Natural killer cell (primary cell): ENCODE measurements at regions not wholly inside any gene's neighbourhood (a gene's known extent, or its start where the extent isn't known, plus 50 kb on each side); places are given as distances from the start of the nearest gene placed in this dataset.

Source experiments
- ATAC-seq, 3 donors: fragments of 150-1000 bp in 2 of 3; fragments of 200-7000 bp in 1 of 3; cut with Tn5 transposase; 1 replicate in 1 of 3; 2 replicates in 2 of 3; pipeline ENCODE4 v1.10.0; 2021; ENCODE audit warnings: mild to moderate bottlenecking in 2 of 3, moderate library complexity in 2 of 3
- DNase-seq, 2 donors: peaks; one replicate each; pipeline versions ENCODE4 v3.0.0 to v3.0.0-alpha.2; 2013 to 2021; ENCODE audit warnings: mixed read lengths in 1 of 2
- H3K27ac ChIP-seq: one replicate; pipeline ENCODE4 v1.5.1; 2013; ENCODE audit warnings: mild to moderate bottlenecking, low read length
- H3K27me3 ChIP-seq: one replicate; pipeline ENCODE4 v1.6.1; 2013; ENCODE audit warnings: low read length; ENCODE audit not compliant: control insufficient read depth, insufficient read depth
- H3K36me3 ChIP-seq: one replicate; pipeline ENCODE4 v1.6.1; 2013; ENCODE audit warnings: low read length; ENCODE audit not compliant: control insufficient read depth, insufficient read depth
- H3K4me1 ChIP-seq: one replicate; pipeline ENCODE4 v1.6.1; 2013; ENCODE audit warnings: low read length; ENCODE audit not compliant: control insufficient read depth, insufficient read depth
- H3K4me3 ChIP-seq: one replicate; pipeline ENCODE4 v1.5.1; 2013; ENCODE audit warnings: low read length
- H3K9me3 ChIP-seq: one replicate; pipeline ENCODE4 v1.6.1; 2013; ENCODE audit warnings: low read length; ENCODE audit not compliant: control insufficient read depth, insufficient read depth
- H3K27ac Mint-ChIP-seq, 2 donors: one replicate each; pipeline ENCODE4 v1.8.0; 2022; ENCODE audit warnings: mild to moderate bottlenecking in 2 of 2, mixed read lengths in 2 of 2, moderate library complexity in 1 of 2
- H3K27me3 Mint-ChIP-seq, 2 donors: one replicate each; pipeline ENCODE4 v1.8.0; 2022; ENCODE audit warnings: low read depth in 2 of 2, mixed read lengths in 2 of 2
- H3K36me3 Mint-ChIP-seq: one replicate; pipeline ENCODE4 v1.8.0; 2022; ENCODE audit warnings: mixed read lengths
- H3K4me1 Mint-ChIP-seq, 2 donors: one replicate each; pipeline ENCODE4 v1.8.0; 2022; ENCODE audit warnings: mixed read lengths in 2 of 2
- H3K4me3 Mint-ChIP-seq: one replicate; pipeline ENCODE4 v1.8.0; 2022; ENCODE audit warnings: mild to moderate bottlenecking, moderate library complexity, mixed read lengths
- H3K9me3 Mint-ChIP-seq, 2 donors: one replicate each; pipeline ENCODE4 v1.8.0; 2022; ENCODE audit warnings: mixed read lengths in 2 of 2
- CTCF ChIP-seq: fragments of 200-600 bp; IDR thresholded peaks from one replicate; pipeline ENCODE4 v1.8.0; 2022; ENCODE audit warnings: antibody characterized with exemption
- WGBS: methylation state at CpG from one replicate; pipeline ENCODE4 v1.1.7; 2013; ENCODE audit warnings: missing lambda C conversion rate; ENCODE audit not compliant: insufficient coverage; 5-methylcytosine and 5-hydroxymethylcytosine counted together
- intact Hi-C: fragments of 100-400 bp; cut with micrococcal nuclease; formaldehyde crosslinking; loops from one replicate; pipeline ENCODE4 v1.14.2; 2022

- no peaks in the 10 kb centered on the region for H3K9me3 ChIP-seq
- no peaks in the 10 kb centered on the region for H3K27me3 Mint-ChIP-seq
- intact Hi-C loops, result no loop called here
- no peaks in the 10 kb centered on the region for H3K27me3 ChIP-seq
- no peak for TF ChIP-seq CTCF
- no peak for ATAC-seq
- WGBS, result 85% methylated on average over 2 of the region's 2 CpGs
- no peaks in the 10 kb centered on the region for H3K4me1 ChIP-seq
- no peak overlapping the region for H3K27ac ChIP-seq
- H3K36me3 Mint-ChIP-seq, result no peaks in the 10 kb centered on the region
- no peak overlapping the region for H3K27ac Mint-ChIP-seq
- no peak for DNase-seq
- no peaks in the 10 kb centered on the region for H3K4me1 Mint-ChIP-seq
- no peak overlapping the region for H3K4me3 Mint-ChIP-seq
- no peaks in the 10 kb centered on the region for H3K36me3 ChIP-seq
- H3K9me3 Mint-ChIP-seq, result no peaks in the 10 kb centered on the region
- no peak overlapping the region for H3K4me3 ChIP-seq
Observed at GRCh38 chr2:145622285-145622684, 1102.4 kb upstream of the ZEB2 start.

GRCh38 chr2:145617906-145618305, 1098.0 kb upstream of the ZEB2 start:
- intact Hi-C loops, result no loop called here
- Mint-ChIP-seq H3K4me1 (no peaks in the 10 kb centered on the region), H3K9me3 (peaks cover 2 to 4% of the 10 kb centered on the region in 2 donors), H3K36me3 (no peaks in the 10 kb centered on the region), H3K27ac (no peak overlapping the region), H3K27me3 (no peaks in the 10 kb centered on the region), H3K4me3 (no peak overlapping the region)
- Histone ChIP-seq H3K27me3 (no peaks in the 10 kb centered on the region), H3K9me3 (no peaks in the 10 kb centered on the region), H3K27ac (no peak overlapping the region), H3K4me3 (no peak overlapping the region), H3K36me3 (no peaks in the 10 kb centered on the region), H3K4me1 (no peaks in the 10 kb centered on the region)
- ATAC-seq (no peak), DNase-seq (no peak)
- TF ChIP-seq CTCF, result no peak
- 78% methylated on average over 2 of the region's 2 CpGs for WGBS

- H3K4me1 Mint-ChIP-seq, result no peaks in the 10 kb centered on the region
- Histone ChIP-seq H3K4me1 (no peaks in the 10 kb centered on the region), H3K36me3 (no peaks in the 10 kb centered on the region), H3K27me3 (no peaks in the 10 kb centered on the region), H3K9me3 (no peaks in the 10 kb centered on the region), H3K27ac (no peak overlapping the region), H3K4me3 (no peak overlapping the region)
- intact Hi-C loops, result no loop called here
- no peak for TF ChIP-seq CTCF
- H3K27me3 Mint-ChIP-seq, result no peaks in the 10 kb centered on the region
- no peak for ATAC-seq
- WGBS, result 70% methylated on average over 1 of the region's 1 CpG
- no peak overlapping the region for H3K4me3 Mint-ChIP-seq
- H3K9me3 Mint-ChIP-seq, result peaks cover 2 to 4% of the 10 kb centered on the region in 2 donors
- no peaks in the 10 kb centered on the region for H3K36me3 Mint-ChIP-seq
- no peak overlapping the region for H3K27ac Mint-ChIP-seq
- no peak for DNase-seq
Observed at GRCh38 chr2:145617420-145617819, 1097.5 kb upstream of the ZEB2 start.

- Histone ChIP-seq H3K4me1 (no peaks in the 10 kb centered on the region), H3K27ac (no peak overlapping the region), H3K27me3 (no peaks in the 10 kb centered on the region), H3K4me3 (no peak overlapping the region), H3K9me3 (no peaks in the 10 kb centered on the region), H3K36me3 (no peaks in the 10 kb centered on the region)
- H3K27me3 Mint-ChIP-seq, result no peaks in the 10 kb centered on the region
- H3K4me3 Mint-ChIP-seq, result no peak overlapping the region
- peaks cover 2 to 4% of the 10 kb centered on the region in 2 donors for H3K9me3 Mint-ChIP-seq
- H3K4me1 Mint-ChIP-seq, result no peaks in the 10 kb centered on the region
- intact Hi-C loops, result no loop called here
- DNase-seq (no peak), ATAC-seq (no peak)
- TF ChIP-seq CTCF, result no peak
- 93% methylated on average over 4 of the region's 4 CpGs for WGBS
- no peaks in the 10 kb centered on the region for H3K36me3 Mint-ChIP-seq
- H3K27ac Mint-ChIP-seq, result no peak overlapping the region
Observed at GRCh38 chr2:145615626-145616025, 1095.7 kb upstream of the ZEB2 start.
